A549 (cell line): ENCODE measurements at regions not wholly inside any gene's neighbourhood (a gene's known extent, or its start where the extent isn't known, plus 50 kb on each side); places are given as distances from the start of the nearest gene placed in this dataset.

Experiments used
- EP300 ChIP-seq, 2 experiments: fragments of >200 bp; sonication (Bioruptor Twin); formaldehyde crosslinking; IDR thresholded peaks; 2 replicates in 1 of 2; 3 replicates in 1 of 2; pipeline ENCODE4 v1.6.1; 2016 to 2017
- TF ChIP-seq, protein P1 (sequence below): fragments of >200 bp; sonication (Bioruptor Twin); formaldehyde crosslinking; IDR thresholded peaks from 3 replicates; pipeline ENCODE4 v1.5.1; 2016
- TF ChIP-seq, protein P2 (sequence below): IDR thresholded peaks from 2 replicates; pipeline ENCODE4 v1.6.1; 2012

DNA sequence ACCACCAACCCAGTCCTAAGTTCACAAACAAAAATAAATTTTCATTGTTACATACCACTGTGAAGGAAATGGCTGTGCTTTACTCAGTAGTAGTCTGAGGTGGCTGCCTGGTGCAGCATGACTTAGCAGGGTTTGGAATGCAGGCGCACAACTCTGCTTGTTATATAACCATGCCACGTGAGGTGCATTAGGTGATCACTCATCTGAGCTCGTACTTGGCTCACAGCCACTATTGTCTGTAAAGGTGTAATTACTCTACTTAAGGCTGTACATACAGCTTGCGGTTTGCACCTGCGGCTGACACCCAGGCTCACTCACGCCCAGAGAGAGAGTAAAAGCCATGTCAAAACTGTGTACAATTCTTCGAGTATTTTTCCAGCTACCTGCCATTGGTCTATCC is 599.4 kb downstream of the LTN1 start:
- TF ChIP-seq, protein P1, sequence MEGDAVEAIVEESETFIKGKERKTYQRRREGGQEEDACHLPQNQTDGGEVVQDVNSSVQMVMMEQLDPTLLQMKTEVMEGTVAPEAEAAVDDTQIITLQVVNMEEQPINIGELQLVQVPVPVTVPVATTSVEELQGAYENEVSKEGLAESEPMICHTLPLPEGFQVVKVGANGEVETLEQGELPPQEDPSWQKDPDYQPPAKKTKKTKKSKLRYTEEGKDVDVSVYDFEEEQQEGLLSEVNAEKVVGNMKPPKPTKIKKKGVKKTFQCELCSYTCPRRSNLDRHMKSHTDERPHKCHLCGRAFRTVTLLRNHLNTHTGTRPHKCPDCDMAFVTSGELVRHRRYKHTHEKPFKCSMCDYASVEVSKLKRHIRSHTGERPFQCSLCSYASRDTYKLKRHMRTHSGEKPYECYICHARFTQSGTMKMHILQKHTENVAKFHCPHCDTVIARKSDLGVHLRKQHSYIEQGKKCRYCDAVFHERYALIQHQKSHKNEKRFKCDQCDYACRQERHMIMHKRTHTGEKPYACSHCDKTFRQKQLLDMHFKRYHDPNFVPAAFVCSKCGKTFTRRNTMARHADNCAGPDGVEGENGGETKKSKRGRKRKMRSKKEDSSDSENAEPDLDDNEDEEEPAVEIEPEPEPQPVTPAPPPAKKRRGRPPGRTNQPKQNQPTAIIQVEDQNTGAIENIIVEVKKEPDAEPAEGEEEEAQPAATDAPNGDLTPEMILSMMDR: no peak
- TF ChIP-seq EP300 (IDR thresholded peaks at IDR 0.05): no peak
- TF ChIP-seq, protein P2, sequence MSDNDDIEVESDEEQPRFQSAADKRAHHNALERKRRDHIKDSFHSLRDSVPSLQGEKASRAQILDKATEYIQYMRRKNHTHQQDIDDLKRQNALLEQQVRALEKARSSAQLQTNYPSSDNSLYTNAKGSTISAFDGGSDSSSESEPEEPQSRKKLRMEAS: no peak
